IMR-90 (cell line): ENCODE measurements at regions not wholly inside any gene's neighbourhood (a gene's known extent, or its start where the extent isn't known, plus 50 kb on each side); places are given as distances from the start of the nearest gene placed in this dataset.

Experiments
- BHLHE40 ChIP-seq: fragments of 150-350 bp; IDR thresholded peaks from 2 replicates; pipeline ENCODE4 v1.6.1; 2016; ENCODE audit warnings: mild to moderate bottlenecking, low read depth, low read length
- CHD1 ChIP-seq: IDR thresholded peaks from 2 replicates; pipeline ENCODE4 v1.6.1; 2012; ENCODE audit warnings: low read depth, low read length, improper control_type of control experiment
- CTCF ChIP-seq: conservative IDR thresholded peaks from 2 replicates; pipeline ENCODE4 v1.5.1; 2012; ENCODE audit warnings: mild to moderate bottlenecking, low read depth, low read length, improper control_type of control experiment
- FOS ChIP-seq: fragments of 150-350 bp; IDR thresholded peaks from 2 replicates; pipeline ENCODE4 v1.6.1; 2016; ENCODE audit warnings: low read depth, low read length
- POLR2A ChIP-seq: IDR thresholded peaks from 2 replicates; pipeline ENCODE4 v1.6.1; 2012; ENCODE audit warnings: mild to moderate bottlenecking, low read depth, low read length
- RAD21 ChIP-seq: IDR thresholded peaks from 2 replicates; pipeline ENCODE4 v1.6.1; 2012; ENCODE audit warnings: low read length, improper control_type of control experiment
- RCOR1 ChIP-seq: IDR thresholded peaks from 2 replicates; pipeline ENCODE4 v1.6.1; 2012; ENCODE audit warnings: mild to moderate bottlenecking, low read length, improper control_type of control experiment; ENCODE audit not compliant: insufficient replicate concordance
- SMC3 ChIP-seq: fragments of 150-350 bp; IDR thresholded peaks from 2 replicates; pipeline ENCODE4 v1.6.1; 2016; ENCODE audit warnings: low read depth, mild to moderate bottlenecking, antibody characterized with exemption, low read length, moderate library complexity

GRCh38 chr2:146954544-146954943 lies 890.3 kb upstream of the ACVR2A start:
- TF ChIP-seq CTCF (no peak), RAD21 (no peak), POLR2A (no peak), BHLHE40 (no peak), FOS (no peak), RCOR1 (no peak), SMC3 (no peak), CHD1 (no peak)
